H1 (cell line): ENCODE measurements at regions not wholly inside any gene's neighbourhood (a gene's known extent, or its start where the extent isn't known, plus 50 kb on each side); places are given as distances from the start of the nearest gene placed in this dataset.

Experiments used
- CTCF ChIA-PET: fragments of 300-600 bp; sonication (Branson Sonifier 250); formaldehyde crosslinking; loops from one replicate; lab custom pipeline; 2021; ENCODE audit not compliant: partially characterized antibody; lab: Charles Lee
- POLR2A ChIA-PET: fragments of 300-600 bp; sonication (Branson Sonifier 250); formaldehyde crosslinking; loops from one replicate; lab custom pipeline; 2021; ENCODE audit warnings: inconsistent platforms; ENCODE audit not compliant: partially characterized antibody; lab: Charles Lee
- DNase-seq, 2 experiments: peaks; one replicate each; pipeline versions ENCODE4 v3.0.0 to v3.0.0-alpha.2; 2010 to 2022; ENCODE audit warnings: low spot score in 2 of 2, low read depth in 1 of 2, mixed read lengths in 1 of 2
- FAIRE-seq: peaks from 2 replicates; lab custom pipeline; 2011; peaks lifted over from hg19 to GRCh38; lab: Jason Lieb, UNC
- H2AFZ ChIP-seq: 2 replicates; pipeline ENCODE4 v1.8.1; 2012; ENCODE audit warnings: low read length, inconsistent platforms
- H2AK5ac ChIP-seq: 2 replicates; pipeline ENCODE4 v1.6.1; 2013; ENCODE audit warnings: low read depth, low read length
- H2BK120ac ChIP-seq: replicated peaks from 2 replicates; pipeline ENCODE3; 2013; ENCODE audit warnings: low read depth, low read length, inconsistent platforms
- H2BK12ac ChIP-seq: 2 replicates; pipeline ENCODE4 v1.6.1; 2013; ENCODE audit warnings: low read depth, low read length
- H2BK15ac ChIP-seq: 2 replicates; pipeline ENCODE4 v1.6.1; 2013; ENCODE audit warnings: low read length
- H2BK20ac ChIP-seq: 2 replicates; pipeline ENCODE4 v1.6.1; 2013; ENCODE audit warnings: low read length
- H2BK5ac ChIP-seq: 2 replicates; pipeline ENCODE4 v1.6.1; 2013; ENCODE audit warnings: low read depth, low read length
- H3K14ac ChIP-seq: 2 replicates; pipeline ENCODE4 v1.6.1; 2013; ENCODE audit warnings: inconsistent platforms; ENCODE audit not compliant: insufficient read length
- H3K18ac ChIP-seq: 2 replicates; pipeline ENCODE4 v1.6.1; 2013; ENCODE audit warnings: low read length; ENCODE audit errors: extremely low read depth
- H3K23ac ChIP-seq: 2 replicates; pipeline ENCODE4 v1.6.1; 2013; ENCODE audit warnings: inconsistent platforms; ENCODE audit not compliant: insufficient read length
- H3K23me2 ChIP-seq: 2 replicates; pipeline ENCODE4 v1.6.1; 2013; ENCODE audit warnings: low read depth, low read length
- H3K27ac ChIP-seq: 2 replicates; pipeline ENCODE4 v1.6.1; 2011; ENCODE audit warnings: low read depth, low read length, inconsistent platforms
- H3K27me3 ChIP-seq, 4 experiments: replicated peaks in 1 of 4; 1 replicate in 1 of 4; 2 replicates in 3 of 4; pipeline versions ENCODE4 v1.6.1 to v1.8.1; 2011 to 2013; ENCODE audit warnings: low read length in 3 of 4, mild to moderate bottlenecking in 3 of 4, inconsistent platforms in 2 of 4, mixed read lengths in 2 of 4, moderate library complexity in 1 of 4; ENCODE audit not compliant: control insufficient read depth in 3 of 4, insufficient read depth in 3 of 4; ENCODE audit errors: extremely low read depth in 1 of 4
- H3K36me3 ChIP-seq, 4 experiments: 2 replicates each; pipeline versions ENCODE4 v1.6.1 to v1.8.1; 2011 to 2013; ENCODE audit warnings: mild to moderate bottlenecking in 4 of 4, low read length in 3 of 4, moderate library complexity in 2 of 4, control low read depth in 1 of 4, inconsistent platforms in 1 of 4; ENCODE audit not compliant: insufficient read depth in 4 of 4, control insufficient read depth in 2 of 4
- H3K4ac ChIP-seq: replicated peaks from 2 replicates; pipeline ENCODE3; 2013; ENCODE audit warnings: low read length, low read depth, mixed read lengths, inconsistent platforms; ENCODE audit not compliant: insufficient read length
- H3K4me1 ChIP-seq, 4 experiments: replicated peaks in 1 of 4; 1 replicate in 1 of 4; 2 replicates in 3 of 4; pipeline versions ENCODE4 v1.6.1 to v1.8.1; 2011 to 2013; ENCODE audit warnings: low read length in 3 of 4, inconsistent platforms in 2 of 4, mixed read lengths in 1 of 4; ENCODE audit not compliant: insufficient read depth in 4 of 4, control insufficient read depth in 3 of 4
- H3K4me2 ChIP-seq, 2 experiments: 2 replicates each; pipeline versions ENCODE4 v1.6.1 to v1.8.1; 2011 to 2013; ENCODE audit warnings: low read depth in 2 of 2, low read length in 2 of 2, control low read depth in 1 of 2, inconsistent platforms in 1 of 2, mild to moderate bottlenecking in 1 of 2; ENCODE audit not compliant: insufficient read depth in 1 of 2
- H3K4me3 ChIP-seq, 4 experiments: fragments of 200-600, 300-600 bp in 1 of 4; sonication (generic), shearing (Covaris generic), sonication (Bioruptor Twin) in 1 of 4; 2 replicates each; pipeline versions ENCODE4 v1.5.1 to v1.8.1; 2011 to 2016; ENCODE audit warnings: low read length in 4 of 4, low read depth in 3 of 4, control low read depth in 2 of 4, inconsistent platforms in 2 of 4, mild to moderate bottlenecking in 2 of 4, mixed read lengths in 1 of 4, moderate library complexity in 1 of 4; ENCODE audit not compliant: insufficient read depth in 2 of 4; ENCODE audit errors: extremely low read depth in 1 of 4
- H3K56ac ChIP-seq: replicated peaks from 2 replicates; pipeline ENCODE3; 2013; ENCODE audit warnings: low read depth, mild to moderate bottlenecking, mixed read lengths, low read length, inconsistent platforms; ENCODE audit not compliant: insufficient read length
- H3K79me1 ChIP-seq: 2 replicates; pipeline ENCODE4 v1.6.1; 2013; ENCODE audit warnings: low read depth, low read length, control low read depth
- H3K79me2 ChIP-seq, 2 experiments: 2 replicates each; pipeline versions ENCODE4 v1.6.1 to v1.8.1; 2012 to 2013; ENCODE audit warnings: low read length in 2 of 2, mild to moderate bottlenecking in 2 of 2, inconsistent platforms in 1 of 2; ENCODE audit not compliant: insufficient read depth in 2 of 2, control insufficient read depth in 1 of 2
- H3K9ac ChIP-seq, 4 experiments: replicated peaks in 1 of 4; 1 replicate in 1 of 4; 2 replicates in 3 of 4; pipeline versions ENCODE4 v1.6.1 to v1.8.1; 2011 to 2013; ENCODE audit warnings: low read depth in 3 of 4, low read length in 3 of 4, control low read depth in 2 of 4, mild to moderate bottlenecking in 2 of 4, moderate library complexity in 2 of 4, inconsistent platforms in 1 of 4; ENCODE audit errors: extremely low read depth in 1 of 4
- H3K9me3 ChIP-seq, 2 experiments: 2 replicates each; pipeline versions ENCODE4 v1.6.1 to v1.8.1; 2012 to 2013; ENCODE audit warnings: mild to moderate bottlenecking in 2 of 2, moderate library complexity in 2 of 2, control low read depth in 1 of 2, inconsistent platforms in 1 of 2, low read depth in 1 of 2, low read length in 1 of 2, mixed read lengths in 1 of 2; ENCODE audit not compliant: insufficient read depth in 2 of 2
- H4K20me1 ChIP-seq, 2 experiments: replicated peaks in 1 of 2; 2 replicates each; pipeline versions ENCODE3 to v1.8.1; 2011 to 2013; ENCODE audit warnings: inconsistent platforms in 2 of 2, low read length in 2 of 2, mild to moderate bottlenecking in 1 of 2; ENCODE audit not compliant: insufficient read depth in 2 of 2, control insufficient read depth in 1 of 2
- H4K5ac ChIP-seq: 2 replicates; pipeline ENCODE4 v1.6.1; 2013; ENCODE audit warnings: low read length, low read depth, mixed read lengths, inconsistent platforms; ENCODE audit not compliant: insufficient read length
- H4K8ac ChIP-seq: 2 replicates; pipeline ENCODE4 v1.8.0; 2013; ENCODE audit warnings: mild to moderate bottlenecking, moderate library complexity, low read length, inconsistent platforms; ENCODE audit not compliant: insufficient read depth; ENCODE audit errors: extremely low read depth
- H4K91ac ChIP-seq: replicated peaks from 2 replicates; pipeline ENCODE3; 2013; ENCODE audit warnings: low read length, mixed read lengths, inconsistent platforms; ENCODE audit not compliant: insufficient read length
- ASH2L ChIP-seq: fragments of 200-600, 300-600 bp; sonication (generic); IDR thresholded peaks from one replicate; pipeline ENCODE4 v1.7.1; 2017; ENCODE audit warnings: low read length
- CHD2 ChIP-seq: IDR thresholded peaks from 2 replicates; pipeline ENCODE4 v1.6.1; 2012; ENCODE audit warnings: low read length, improper control_type of control experiment
- EZH2 ChIP-seq: fragments of 200-600 bp; sonication (generic); IDR thresholded peaks from 2 replicates; pipeline ENCODE4 v1.7.1; 2012; ENCODE audit warnings: low read depth, mild to moderate bottlenecking, moderate library complexity, low read length, inconsistent platforms; ENCODE audit not compliant: severe bottlenecking
- JUN ChIP-seq: IDR thresholded peaks from 2 replicates; pipeline ENCODE4 v1.6.1; 2011; ENCODE audit warnings: low read depth, mild to moderate bottlenecking, improper control_type of control experiment, low read length
- KDM5A ChIP-seq: fragments of 200-600 bp; IDR thresholded peaks from 2 replicates; pipeline ENCODE4 v1.7.1; 2012; ENCODE audit warnings: mild to moderate bottlenecking, low read length, inconsistent platforms, mixed read lengths
- MAFK ChIP-seq: IDR thresholded peaks from 2 replicates; pipeline ENCODE4 v1.6.1; 2012; ENCODE audit warnings: low read depth, mild to moderate bottlenecking, improper control_type of control experiment, low read length
- POLR2A ChIP-seq, 2 experiments: IDR thresholded peaks; 1 replicate in 1 of 2; 2 replicates in 1 of 2; pipeline ENCODE4 v1.6.1; 2011; ENCODE audit warnings: low read depth in 2 of 2, low read length in 2 of 2, mild to moderate bottlenecking in 2 of 2; ENCODE audit errors: control extremely low read depth in 1 of 2
- POLR2AphosphoS5 ChIP-seq: IDR thresholded peaks from 2 replicates; pipeline ENCODE4 v1.6.1; 2011; ENCODE audit warnings: low read depth, low read length
- RNF2 ChIP-seq: fragments of 200-900, 300-1000 bp; sonication (generic); IDR thresholded peaks from 2 replicates; pipeline ENCODE4 v1.7.1; 2016; ENCODE audit warnings: borderline replicate concordance, low read depth, mild to moderate bottlenecking, antibody characterized with exemption, low read length; ENCODE audit not compliant: poor library complexity, severe bottlenecking; ENCODE audit errors: missing control alignments
- SP2 ChIP-seq: IDR thresholded peaks from 2 replicates; pipeline ENCODE4 v1.6.1; 2012; ENCODE audit warnings: mild to moderate bottlenecking, low read length, inconsistent platforms
- SP4 ChIP-seq: IDR thresholded peaks from 2 replicates; pipeline ENCODE4 v1.6.1; 2012; ENCODE audit warnings: low read length, inconsistent platforms
- TAF7 ChIP-seq: optimal IDR thresholded peaks from 2 replicates; pipeline ENCODE3; 2011; ENCODE audit warnings: low read depth, mild to moderate bottlenecking, inconsistent platforms, low read length, moderate library complexity, borderline replicate concordance
- TBP ChIP-seq: IDR thresholded peaks from 2 replicates; pipeline ENCODE4 v1.6.1; 2011; ENCODE audit warnings: low read depth, low read length, improper control_type of control experiment
- TEAD4 ChIP-seq: IDR thresholded peaks from 2 replicates; pipeline ENCODE4 v1.6.1; 2012; ENCODE audit warnings: low read depth, low read length, inconsistent platforms, mixed read lengths
- ZNF274 ChIP-seq: IDR thresholded peaks from 2 replicates; pipeline ENCODE4 v1.7.0; 2012; ENCODE audit warnings: low read length, borderline replicate concordance; ENCODE audit errors: extremely low read depth
- WGBS, 2 experiments: shearing (Covaris generic) in 1 of 2; methylation state at CpG; one replicate each; pipeline versions ENCODE4 v1.1.6 to v1.1.7; 2013 to 2015; ENCODE audit warnings: low lambda C conversion rate in 2 of 2, mixed read lengths in 2 of 2, inconsistent platforms in 1 of 2, low coverage in 1 of 2, missing lambda C conversion rate in 1 of 2; ENCODE audit not compliant: insufficient replicate concordance in 2 of 2, insufficient coverage in 1 of 2, insufficient read length in 1 of 2; ENCODE audit errors: extremely low coverage in 1 of 2, missing lambda C conversion rate in 1 of 2; 5-methylcytosine and 5-hydroxymethylcytosine counted together

DNA sequence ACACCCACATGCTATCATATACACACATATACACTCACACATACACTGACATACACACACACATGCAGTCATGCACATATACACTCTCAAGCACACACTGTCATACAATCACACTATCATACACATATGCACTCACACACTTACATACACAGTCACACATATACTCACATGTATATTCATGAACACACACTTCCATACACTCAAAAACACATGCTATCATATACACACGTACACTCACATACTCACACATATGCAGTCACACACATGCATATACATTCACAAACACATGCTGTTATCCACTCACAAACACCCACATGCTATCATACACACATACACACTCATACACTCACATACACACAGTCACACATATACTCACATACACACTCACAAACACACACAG, 71.0 kb upstream of the PLXNA4 start:
- H3K56ac ChIP-seq, result peak overlapping the region; percentile 44
- 85 to 100% methylated on average over 1 of the region's 1 CpG for WGBS, 2 experiments
- no peaks in the 10 kb centered on the region for H3K36me3 ChIP-seq
- POLR2A ChIA-PET, result no interaction called here
- no peak overlapping the region for H3K23ac ChIP-seq
- no peaks in the 10 kb centered on the region; the same call in 1 of the 2 replicates for H3K79me1 ChIP-seq
- no peak overlapping the region for H2BK12ac ChIP-seq
- H2BK20ac ChIP-seq, result no peak overlapping the region
- no peak overlapping the region for H4K8ac ChIP-seq
- no peaks in the 10 kb centered on the region for H3K9me3 ChIP-seq
- H2BK15ac ChIP-seq, result no peak overlapping the region
- H3K14ac ChIP-seq, result no peak overlapping the region
- no peak overlapping the region for H3K4me3 ChIP-seq
- H2AK5ac ChIP-seq, result no peak overlapping the region
- no peak overlapping the region for H2BK5ac ChIP-seq
- H2AFZ ChIP-seq, result no peak overlapping the region
- peaks cover 2 to 24% (median 9%) of the 10 kb centered on the region in 4 experiments; a peak in 5 of 7 replicates for H3K4me1 ChIP-seq
- 0 out of 7 replicates have a peak, but pooled peaks cover 0 to 1% (median 0%) of the 10 kb centered on the region in 4 experiments for H3K27me3 ChIP-seq
- no peak overlapping the region for H3K27ac ChIP-seq
- peaks cover 12% of the 10 kb centered on the region for H3K23me2 ChIP-seq
- H4K20me1 ChIP-seq, result peaks cover 0 to 7% of the 10 kb centered on the region in 2 experiments
- H3K79me2 ChIP-seq, result no peaks in the 10 kb centered on the region
- CTCF ChIA-PET, result no interaction called here
- no peak overlapping the region for H4K91ac ChIP-seq
- no peak overlapping the region for H3K18ac ChIP-seq
- DNase-seq (no peak), FAIRE-seq (no peak)
- H2BK120ac ChIP-seq, result no peak overlapping the region
- no peak overlapping the region for H3K4me2 ChIP-seq
- no peak overlapping the region for H4K5ac ChIP-seq
- no peak overlapping the region for H3K4ac ChIP-seq
- no peak overlapping the region for H3K9ac ChIP-seq
- no peak for TF ChIP-seq MAFK
- no peak for TF ChIP-seq POLR2A (IDR thresholded peaks at IDR 0.05; ENCODE audit: control extremely low read depth in 1 of 2, low read depth in 2 of 2, low read length in 2 of 2)
- no peak for TF ChIP-seq ZNF274
- TF ChIP-seq ASH2L, result no peak
- no peak for TF ChIP-seq TEAD4
- TF ChIP-seq POLR2AphosphoS5, result no peak
- no peak for TF ChIP-seq TAF7
- TF ChIP-seq EZH2, result no peak
- no peak for TF ChIP-seq TBP
- TF ChIP-seq RNF2, result no peak
- no peak for TF ChIP-seq CHD2
- no peak for TF ChIP-seq JUN
- TF ChIP-seq SP4, result no peak
- TF ChIP-seq SP2, result no peak
- no peak for TF ChIP-seq KDM5A
